NOMO-1 treated with dmso at 0.1 percent for 144 hours (cell line): ENCODE measurements at regions not wholly inside any gene's neighbourhood (a gene's known extent, or its start where the extent isn't known, plus 50 kb on each side); places are given as distances from the start of the nearest gene placed in this dataset.
"Not testable (repeated sequence)": the region's sequence is repeated elsewhere in the genome, so short reads cannot be mapped to it uniquely, and the experiment has no call there.

Experiments
- DNase-seq: peaks from one replicate; lab custom pipeline; 2025; ENCODE audit not compliant: unreplicated experiment; lab: John Stamatoyannopoulos, UW

DNA sequence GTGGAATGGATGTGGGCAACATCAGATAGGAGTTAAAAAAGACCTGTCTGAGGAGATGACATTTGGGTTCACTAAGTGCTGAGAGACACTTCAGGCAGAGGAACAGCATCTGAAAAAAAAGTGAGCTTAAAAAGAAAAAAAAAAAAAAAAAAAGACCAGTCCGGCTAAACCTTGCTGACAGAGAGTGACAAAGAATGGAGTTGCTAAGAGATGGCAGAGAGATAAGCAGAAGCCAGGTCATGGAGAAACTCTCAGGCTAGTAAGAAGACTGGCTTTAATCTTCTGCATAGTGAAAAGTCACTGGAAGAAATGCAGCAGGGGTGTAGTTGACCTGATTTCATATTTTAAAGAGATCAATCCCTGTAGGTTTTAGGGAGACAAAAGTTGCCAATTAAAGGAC, 711.1 kb upstream of the SEMA3D start:
- no peak for DNase-seq

DNA sequence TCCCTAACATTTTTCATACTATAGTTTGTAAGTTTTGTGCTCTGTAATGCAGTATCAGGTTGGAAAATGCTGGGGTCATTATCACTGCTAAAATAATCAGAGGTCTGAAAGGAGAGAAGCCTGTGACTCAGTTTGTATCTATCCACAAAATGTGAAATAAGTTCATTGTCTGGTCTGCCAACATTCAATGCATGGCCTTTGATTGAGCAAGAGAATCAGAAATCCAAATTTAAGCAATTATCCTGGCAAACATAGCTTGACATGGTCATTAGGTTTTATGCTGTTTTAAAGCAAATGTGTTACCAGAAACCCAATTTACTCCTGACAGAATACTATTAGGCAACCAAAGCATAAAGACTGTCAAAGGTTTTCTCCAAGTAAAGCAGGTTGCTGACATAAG, 709.7 kb upstream of the SEMA3D start:
- DNase-seq = no peak

DNA sequence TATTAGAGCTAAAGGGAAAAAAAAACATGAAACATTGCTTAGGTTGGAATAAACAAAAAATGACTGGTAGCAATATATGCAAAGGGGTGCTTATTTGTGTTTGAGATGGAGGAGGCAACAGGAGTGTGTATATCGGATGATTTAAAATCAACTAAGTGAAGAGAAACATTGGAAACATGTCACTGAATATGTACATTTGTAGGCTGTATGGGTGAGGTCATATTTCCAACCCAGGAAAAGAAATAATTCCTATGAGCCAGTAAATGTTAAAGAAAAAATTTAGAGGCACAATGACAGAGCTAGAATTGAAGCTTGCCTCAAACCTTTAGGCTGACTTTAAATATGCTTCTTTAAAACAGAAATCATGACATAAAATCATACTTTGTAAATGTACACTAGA, 709.0 kb upstream of the SEMA3D start:
- DNase-seq = no peak

DNA sequence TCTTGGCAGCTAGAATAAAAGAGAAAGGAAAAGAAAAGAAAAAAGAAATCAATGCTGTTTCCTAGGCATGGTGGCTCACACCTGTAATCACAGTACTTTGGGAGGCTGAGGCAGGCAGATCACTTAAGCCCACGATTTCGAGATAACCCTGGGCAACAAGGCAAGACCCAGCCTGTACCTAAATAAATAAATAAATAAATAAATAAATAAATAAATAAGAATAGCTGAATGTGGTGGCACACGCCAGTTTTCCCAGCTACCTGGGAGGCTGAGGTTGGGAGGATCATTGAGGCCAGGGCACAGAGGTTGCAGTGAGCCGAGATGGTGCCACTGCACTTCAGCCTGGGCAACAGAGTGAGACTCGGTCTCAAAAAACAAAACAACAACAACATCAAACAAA, 705.0 kb upstream of the SEMA3D start:
- DNase-seq = not testable (repeated sequence)

DNA sequence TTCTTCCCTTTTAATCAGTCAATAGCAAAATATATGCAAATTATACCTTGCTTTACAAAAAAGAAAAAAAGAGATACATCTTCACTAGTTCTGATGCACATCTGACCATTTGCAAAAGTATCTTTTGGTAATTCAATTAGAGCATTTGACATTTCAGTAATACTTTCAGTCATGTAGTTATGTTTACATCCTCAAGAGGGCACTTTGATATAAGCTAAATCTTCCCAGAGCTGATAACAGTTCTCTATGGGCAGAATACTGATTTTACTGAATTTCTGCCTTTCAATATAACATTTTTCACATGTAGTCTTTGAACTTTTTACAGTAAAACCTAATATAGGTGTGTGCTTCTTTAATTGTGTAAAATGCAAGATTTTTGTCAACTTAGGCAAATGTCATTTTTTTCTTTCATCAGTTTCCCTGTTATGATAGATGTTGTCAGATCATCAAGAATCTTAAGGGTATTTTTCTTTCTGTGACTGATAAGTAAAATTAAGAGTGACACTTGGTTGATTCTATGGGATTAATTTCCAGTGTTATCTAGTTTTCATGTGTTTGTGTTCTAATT, 703.5 kb upstream of the SEMA3D start:
- peak; percentile 35 for DNase-seq

DNA sequence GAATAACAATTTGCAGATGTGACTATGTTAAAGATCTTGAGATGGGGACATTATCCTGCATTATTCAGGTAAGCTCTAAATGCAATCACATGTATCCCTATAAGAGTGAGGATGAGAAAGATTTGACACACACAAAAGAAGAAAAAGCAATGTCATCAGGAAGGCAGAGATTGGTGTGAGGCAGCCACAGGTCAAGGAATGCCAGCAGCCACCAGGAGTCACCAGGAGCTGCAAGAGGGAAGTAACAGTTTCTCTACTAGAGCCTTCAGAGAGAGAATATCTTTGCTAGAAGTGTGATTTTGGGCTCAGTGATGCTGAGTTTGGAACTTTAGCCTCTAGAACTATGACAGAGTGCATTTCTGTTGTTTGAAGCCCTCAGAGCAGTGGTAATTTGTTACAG, 700.3 kb upstream of the SEMA3D start:
- no peak for DNase-seq

DNA sequence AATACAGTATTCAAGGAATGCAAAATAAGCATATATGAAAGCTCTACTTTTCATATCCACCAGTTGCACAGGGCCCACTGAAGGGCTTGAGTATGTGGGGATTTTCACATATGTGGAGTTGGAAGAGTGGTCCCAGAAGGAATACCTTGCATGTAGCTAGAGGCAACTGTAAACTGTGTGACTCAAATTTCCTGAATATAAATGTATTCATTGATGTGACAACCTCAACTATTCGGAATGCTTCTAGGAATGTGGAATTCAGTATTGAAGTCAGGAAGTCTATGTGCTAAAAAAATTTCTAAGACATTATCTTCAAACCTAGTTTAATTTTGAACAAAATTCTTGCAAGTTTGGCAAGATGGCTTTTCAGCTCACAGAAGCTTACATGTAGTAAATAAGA, 695.5 kb upstream of the SEMA3D start:
- no peak for DNase-seq

DNA sequence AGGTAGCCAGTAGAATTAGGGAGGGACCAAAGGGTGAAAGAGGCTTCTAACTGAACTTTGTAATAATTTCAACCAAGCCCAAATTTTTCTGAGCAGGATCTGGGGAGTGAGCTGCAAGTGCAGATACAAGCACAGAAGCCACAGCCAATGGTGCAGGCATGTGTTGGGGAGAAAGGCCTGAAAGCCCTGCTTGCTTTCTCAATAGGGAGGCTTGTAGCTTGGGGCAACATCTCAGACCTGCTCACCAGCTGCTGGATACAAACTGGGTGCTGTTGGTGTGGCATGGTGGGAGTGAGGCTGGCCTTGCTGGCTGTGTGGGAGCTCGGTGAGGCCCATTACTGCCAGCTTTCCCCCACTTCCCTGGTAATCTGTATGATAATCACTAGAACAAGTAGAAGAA, 688.5 kb upstream of the SEMA3D start:
- no peak for DNase-seq

DNA sequence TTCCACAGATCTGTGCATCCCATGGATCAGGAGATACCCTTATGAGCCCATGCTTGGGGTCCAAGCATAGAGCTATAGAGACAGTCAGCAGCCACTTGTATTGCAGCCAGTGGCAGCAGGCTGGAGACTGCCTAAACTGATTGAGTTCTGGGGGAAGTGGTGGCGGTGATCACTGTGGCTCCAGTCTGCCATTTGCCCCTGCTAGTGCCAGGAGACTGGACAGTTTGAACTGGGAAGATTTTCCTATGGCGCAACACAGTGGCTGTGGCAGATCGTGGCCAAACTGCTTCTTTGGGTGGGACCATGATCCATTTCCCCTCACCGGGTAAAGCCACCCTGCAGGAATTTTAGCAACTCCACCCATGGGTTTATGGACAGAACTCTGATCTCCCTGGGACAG, 679.7 kb upstream of the SEMA3D start:
- no peak for DNase-seq

DNA sequence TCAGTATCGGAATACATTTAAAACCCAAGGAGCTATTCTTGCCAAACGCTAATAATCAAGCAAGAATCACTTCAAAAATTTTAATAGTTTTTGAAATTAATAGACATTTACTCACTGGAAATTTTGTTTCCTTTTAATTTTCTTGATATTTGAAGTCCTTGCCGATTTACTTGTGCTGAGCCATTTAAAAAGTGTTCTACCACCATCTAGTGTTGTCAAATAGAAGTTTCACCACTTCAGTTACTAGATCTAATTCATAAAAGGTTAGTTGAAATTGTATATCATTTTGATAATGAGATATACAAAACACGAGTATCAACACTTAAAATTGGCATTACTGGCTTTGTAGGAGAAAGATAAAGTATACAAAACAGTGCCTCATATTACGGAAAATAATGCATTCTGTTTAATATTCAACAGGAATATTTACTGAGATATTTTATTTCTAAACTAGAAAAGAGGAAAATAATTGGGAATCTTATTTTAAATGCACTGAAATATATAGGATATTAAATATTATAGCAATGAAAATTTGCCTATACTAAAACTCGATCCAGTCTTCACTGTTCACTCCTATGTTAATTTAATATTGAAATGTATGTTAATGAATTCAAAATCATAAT, 664.8 kb upstream of the SEMA3D start:
- peak; percentile 48 for DNase-seq

DNA sequence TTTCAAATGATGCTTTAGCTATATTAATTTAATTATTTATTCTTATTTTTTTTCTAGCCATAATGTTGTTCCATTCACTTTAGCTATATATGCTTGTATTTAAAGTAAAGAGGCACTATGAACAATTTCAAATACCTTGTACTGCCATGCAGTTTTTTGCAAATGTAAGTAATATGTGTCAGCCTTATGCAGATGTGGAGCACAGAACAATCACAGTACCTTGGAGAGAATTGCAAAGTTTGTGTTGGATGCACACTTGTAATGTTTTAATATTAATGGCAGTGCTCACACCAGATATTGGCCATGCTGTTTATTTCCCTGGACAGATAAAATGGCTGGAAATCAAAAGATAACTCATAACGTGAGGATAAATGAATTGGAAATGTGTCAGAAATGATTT, 663.5 kb upstream of the SEMA3D start:
- no peak for DNase-seq

DNA sequence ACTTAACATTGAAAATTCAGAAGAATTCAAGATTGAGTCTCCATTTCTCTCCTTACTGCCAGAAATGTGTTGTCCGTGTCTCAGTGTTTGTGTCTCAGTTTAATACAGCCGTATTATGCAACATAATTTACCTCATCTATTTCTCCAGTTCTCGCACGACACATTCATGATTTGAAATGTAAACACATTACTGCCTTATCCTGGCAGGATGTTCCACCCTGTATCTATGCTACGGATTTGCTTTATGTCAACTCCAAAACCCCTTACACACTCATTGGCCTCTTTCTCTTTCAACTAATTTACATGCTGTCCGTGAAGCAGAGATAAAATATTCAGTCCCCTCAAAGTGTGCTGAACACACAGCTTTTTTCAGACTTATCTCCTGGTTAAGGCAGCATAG, 653.7 kb upstream of the SEMA3D start:
- no peak for DNase-seq

DNA sequence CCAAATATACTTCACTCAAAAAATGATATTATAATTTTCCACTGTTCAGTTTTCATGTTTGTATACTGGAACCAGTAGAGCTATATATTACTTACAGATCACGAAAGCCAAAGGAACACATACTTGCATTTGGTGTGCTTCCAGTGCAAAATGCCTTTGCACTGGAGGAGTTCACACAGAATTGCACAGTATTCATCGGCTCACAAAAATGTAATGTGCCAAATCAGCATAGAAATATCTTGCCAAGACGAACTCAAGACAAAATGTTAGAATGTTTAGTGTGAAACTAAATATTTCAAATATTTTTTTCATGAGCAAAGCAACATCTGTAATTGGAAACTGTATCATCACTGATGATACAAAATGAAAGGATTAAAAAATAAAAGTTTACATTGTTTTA, 646.2 kb upstream of the SEMA3D start:
- DNase-seq = no peak

DNA sequence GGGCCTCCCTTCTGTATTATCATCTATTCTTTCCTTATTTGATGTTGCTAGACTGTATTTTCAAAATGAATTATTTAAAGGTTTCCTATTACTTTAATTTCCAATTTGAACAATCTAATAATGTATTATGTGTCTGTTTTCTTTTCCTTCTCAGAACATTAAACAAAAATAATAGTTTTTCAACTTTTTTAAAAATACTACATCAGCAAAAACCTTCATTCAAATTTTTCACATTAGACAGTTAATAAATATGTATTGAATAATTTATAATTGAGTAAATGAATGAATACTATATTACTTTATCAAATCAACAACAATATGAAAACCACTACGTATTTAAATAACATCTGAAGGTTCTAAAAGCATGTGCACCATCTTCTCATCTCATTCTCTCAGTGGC, 644.1 kb upstream of the SEMA3D start:
- DNase-seq = no peak

DNA sequence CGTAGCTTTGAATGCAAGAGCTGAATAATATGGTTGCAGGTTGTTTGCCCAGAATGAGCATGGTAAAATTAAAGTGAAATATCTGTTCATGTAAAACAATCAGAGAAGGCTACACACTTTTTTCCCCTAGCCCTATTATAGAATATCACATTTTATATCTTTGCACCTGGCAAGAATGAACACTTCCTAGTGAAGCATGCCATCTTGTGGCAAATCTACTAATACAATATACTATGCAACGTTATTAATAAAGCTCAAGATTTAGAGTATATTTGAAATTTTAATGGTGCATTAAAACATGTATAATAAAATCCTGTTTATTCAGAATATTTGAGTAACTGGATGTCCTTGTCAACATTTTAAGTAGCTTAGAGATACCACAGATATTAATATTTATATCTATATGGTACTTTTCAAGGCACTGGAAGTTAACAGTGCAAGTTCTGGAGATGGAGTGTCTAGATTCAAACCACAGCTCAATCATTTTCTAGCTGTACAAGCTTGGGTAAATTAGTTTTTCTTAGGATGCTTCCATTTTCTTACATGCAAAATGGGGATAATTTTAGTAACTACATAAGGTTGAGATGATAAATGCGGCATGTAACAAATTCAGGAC, 643.1 kb upstream of the SEMA3D start:
- DNase-seq = no peak

DNA sequence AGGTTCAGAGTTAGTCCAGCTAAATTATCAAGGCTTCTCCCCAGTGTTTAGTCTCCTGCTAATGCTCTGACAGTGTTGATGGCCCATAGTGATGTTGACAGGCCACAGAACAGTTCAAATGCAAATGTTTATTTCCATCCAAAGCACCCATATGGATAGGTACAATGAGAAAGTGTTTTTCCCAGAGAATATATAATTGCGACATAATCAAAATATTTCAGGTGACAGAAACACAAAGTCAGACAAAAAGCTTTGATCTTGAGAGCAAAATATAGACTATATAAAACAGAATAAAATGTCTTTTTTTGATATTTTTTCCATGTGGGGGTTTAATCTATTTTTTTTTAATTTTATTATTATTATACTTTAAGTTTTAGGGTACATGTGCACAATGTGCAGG, 642.3 kb upstream of the SEMA3D start:
- DNase-seq = no peak

DNA sequence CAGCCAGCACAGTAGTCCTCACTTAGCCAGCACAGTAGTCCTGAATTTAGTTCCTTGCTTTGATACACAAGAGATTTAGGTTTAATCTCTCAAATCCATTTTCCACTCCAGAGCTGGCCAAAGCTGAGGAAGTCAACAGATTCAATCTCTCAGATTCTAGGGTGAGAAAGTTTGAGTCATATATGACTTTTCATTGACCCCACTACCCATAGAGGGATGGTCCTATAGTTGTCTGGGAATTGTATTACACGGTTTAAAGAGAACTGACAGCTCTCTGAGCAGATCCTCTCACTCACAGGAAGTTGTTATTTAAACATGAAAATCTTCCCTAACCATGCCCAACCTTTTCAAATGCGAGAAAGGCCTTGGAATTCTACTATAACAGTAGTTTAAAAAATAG, 641.8 kb upstream of the SEMA3D start:
- no peak for DNase-seq

DNA sequence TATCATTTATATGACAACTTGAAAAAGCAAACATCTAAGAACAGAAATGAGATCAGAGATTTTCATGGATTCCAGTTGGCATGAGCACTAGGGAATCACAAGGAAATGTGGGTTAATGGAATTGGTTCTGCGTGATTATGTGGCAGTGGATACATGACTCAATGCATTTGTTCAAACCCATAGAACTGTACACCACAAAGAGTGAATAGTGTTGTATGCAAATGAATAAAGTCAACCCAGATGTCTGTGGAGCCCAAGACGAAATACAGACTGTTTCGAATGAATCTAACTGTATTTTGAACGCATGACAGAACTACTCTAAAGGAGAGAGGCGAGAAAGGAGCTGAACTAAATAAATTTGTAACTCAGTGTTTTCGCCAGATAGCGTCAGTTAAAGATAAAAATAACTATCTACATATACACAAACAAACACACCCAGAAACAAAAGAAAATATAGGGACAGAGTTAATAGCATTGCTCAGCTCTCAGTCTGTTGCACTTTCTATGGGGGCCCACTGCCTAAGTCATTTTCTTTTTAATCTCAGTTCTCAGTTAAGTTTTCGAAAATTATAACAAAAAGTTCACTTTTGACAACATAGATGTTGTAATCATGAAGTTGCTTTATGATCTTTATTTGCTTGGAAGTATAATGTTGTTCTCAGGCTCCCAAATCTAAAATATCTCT, 636.7 kb upstream of the SEMA3D start:
- DNase-seq = no peak

DNA sequence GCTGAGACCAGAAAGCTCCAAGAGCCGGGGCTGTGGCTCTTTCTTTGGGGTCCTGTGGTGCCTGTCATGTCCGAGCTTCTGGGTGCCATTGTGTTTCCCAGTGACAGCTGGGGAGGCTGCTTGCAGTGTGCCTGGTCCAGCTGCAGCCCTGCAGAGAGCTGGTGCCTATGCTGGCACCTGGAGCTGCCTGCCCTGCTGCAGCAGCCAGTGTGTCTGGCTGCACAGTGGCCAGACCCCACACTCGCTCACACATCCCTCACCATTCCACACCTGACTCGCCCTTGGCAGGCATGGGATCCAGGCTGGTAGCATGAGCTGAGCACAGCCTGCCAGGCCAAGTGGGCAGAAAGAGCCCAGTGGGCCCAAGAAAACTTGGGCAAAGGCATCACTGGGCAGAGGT, 635.1 kb upstream of the SEMA3D start:
- no peak for DNase-seq

DNA sequence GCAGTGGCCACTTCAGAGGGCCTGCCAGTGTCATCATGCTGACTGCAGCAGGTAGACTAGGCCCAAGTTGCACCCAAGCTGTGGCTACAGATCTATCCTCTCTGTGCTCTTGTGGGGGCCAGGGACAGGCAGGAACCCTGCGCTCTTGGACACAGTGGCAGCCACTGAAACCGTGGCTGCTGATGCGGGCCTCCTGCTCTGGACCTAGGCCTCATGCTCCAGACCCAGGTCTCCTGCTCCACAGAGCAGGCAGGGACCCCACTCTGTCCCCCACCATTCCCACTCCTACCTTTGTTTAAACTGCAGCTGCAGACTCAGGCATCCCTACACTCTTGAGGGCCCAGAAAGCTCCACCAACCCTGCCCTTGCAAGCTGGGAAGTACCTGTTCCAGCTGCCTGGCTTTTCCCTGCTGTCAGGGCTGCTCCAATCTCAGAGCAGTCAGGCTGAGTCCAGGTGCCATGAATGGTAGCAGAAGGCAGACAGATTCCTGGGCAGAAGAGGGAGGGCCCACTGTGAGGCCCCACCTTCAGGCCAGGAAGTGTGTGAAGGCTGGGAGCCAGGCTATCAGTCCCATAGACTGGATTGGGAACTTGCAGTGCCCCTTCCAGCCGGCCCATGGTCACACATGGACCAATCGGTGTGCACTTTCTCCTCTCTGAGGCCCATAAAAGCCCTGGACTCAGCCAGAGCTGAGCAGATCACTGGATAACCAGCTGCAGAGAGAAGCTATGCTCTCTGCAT, 634.0 kb upstream of the SEMA3D start:
- DNase-seq = no peak

DNA sequence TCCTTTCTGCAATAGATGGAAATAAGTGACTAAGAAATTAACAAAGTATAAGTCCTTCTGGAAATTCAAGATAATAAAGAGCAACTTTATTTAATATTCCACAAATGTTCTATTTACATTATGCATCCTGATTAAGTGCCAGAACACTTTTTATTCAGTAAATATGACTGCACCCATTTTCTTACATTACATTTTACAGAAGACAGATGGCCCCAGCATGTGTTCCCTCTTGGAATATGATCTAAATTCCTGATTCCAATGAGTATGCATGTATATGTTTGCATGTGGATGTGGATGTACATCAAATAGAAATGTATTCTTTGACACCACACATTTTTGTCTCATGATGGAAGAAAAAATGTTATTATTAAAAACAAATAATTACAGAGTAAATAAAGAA, 628.7 kb upstream of the SEMA3D start:
- no peak for DNase-seq

DNA sequence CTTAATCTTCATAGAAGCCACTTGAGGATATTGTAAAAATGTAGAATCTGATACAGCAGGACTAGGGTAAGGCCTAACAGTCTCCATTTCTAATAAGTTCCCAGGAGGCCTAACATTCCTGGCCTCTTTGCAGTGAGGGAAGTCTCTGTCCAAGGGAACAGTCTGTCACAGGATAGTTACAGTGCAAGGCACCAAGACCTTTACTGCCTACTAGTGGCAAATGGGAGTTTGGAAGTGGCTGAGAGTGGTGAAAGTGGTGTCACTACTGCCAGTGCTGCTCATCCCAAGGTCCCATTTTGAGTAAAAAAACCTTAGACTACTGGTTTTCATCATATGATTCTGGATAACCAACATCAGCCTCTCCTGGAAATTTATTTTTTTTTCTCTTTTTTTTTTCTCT, 619.5 kb upstream of the SEMA3D start:
- no peak for DNase-seq
